ENCODE measurements at regions not wholly inside any gene's neighbourhood (a gene's known extent, or its start where the extent isn't known, plus 50 kb on each side); places are given as distances from the start of the nearest gene placed in this dataset.

DNA sequence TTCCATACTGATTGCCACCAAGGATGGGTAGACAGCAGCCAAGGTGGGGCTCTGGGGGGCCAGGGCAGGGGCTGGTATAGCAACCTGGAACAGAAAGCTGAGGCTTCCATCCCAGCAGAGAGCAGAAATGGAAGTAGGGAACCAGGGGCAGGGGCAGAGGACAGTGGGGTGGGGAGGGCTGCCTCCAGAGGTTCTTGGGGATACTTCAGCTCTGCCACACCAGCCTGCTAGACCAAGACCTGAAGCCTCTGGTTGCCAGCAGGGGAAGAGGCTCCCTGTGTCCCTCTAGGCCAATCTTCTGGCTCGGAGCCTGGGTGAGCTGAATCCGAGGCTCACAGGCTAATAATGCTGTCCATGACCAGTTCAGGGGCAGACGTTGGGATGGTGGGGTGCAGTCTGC is 329.0 kb downstream of the DYSF start:
- TF ChIP-seq SUZ12 (IDR thresholded peaks at IDR 0.05) (no peak), SP1 (IDR thresholded peaks at IDR 0.05) (no peak), FOXM1 (IDR thresholded peaks at IDR 0.05; ENCODE audit: borderline replicate concordance) (no peak)

Measured in HEK293T (cell line).